Right lobe of liver (tissue), 6 donors: ENCODE measurements at regions not wholly inside any gene's neighbourhood (a gene's known extent, or its start where the extent isn't known, plus 50 kb on each side); places are given as distances from the start of the nearest gene placed in this dataset.
"Not testable (repeated sequence)": the region's sequence is repeated elsewhere in the genome, so short reads cannot be mapped to it uniquely, and the experiment has no call there.

ENCODE experiments used
- ATAC-seq, 4 donors: fragments of 200-7000 bp; cut with Tn5 transposase; one replicate each; pipeline ENCODE4 v1.9.1; 2020; ENCODE audit warnings: mild to moderate bottlenecking in 4 of 4, moderate library complexity in 4 of 4
- DNase-seq, 3 donors: peaks; one replicate each; pipeline ENCODE4 v3.0.0-alpha.2; 2020
- H3K27ac ChIP-seq, 3 donors: fragments of 200-600 bp; one replicate each; pipeline ENCODE4 v1.8.0; 2022
- H3K27me3 ChIP-seq, 2 donors: fragments of 200-600 bp; one replicate each; pipeline ENCODE4 v1.8.0; 2022
- H3K36me3 ChIP-seq, 4 donors: fragments of 200-600 bp; sonication (generic) in 1 of 4; one replicate each; pipeline versions ENCODE4 v1.5.1 to v1.8.0; 2017 to 2022; ENCODE audit warnings: control low read depth in 1 of 4
- H3K4me1 ChIP-seq, 4 donors: fragments of 200-600 bp; sonication (generic) in 1 of 4; one replicate each; pipeline versions ENCODE4 v1.5.1 to v1.8.0; 2017 to 2022; ENCODE audit warnings: control low read depth in 1 of 4
- H3K4me3 ChIP-seq, 3 donors: fragments of 200-600 bp; one replicate each; pipeline ENCODE4 v1.8.0; 2022
- H3K9me3 ChIP-seq, 4 donors: fragments of 200-600 bp; sonication (generic) in 1 of 4; one replicate each; pipeline versions ENCODE4 v1.5.1 to v1.8.0; 2017 to 2022; ENCODE audit warnings: control low read depth in 1 of 4
- POLR2A ChIP-seq: fragments of 450-650 bp; IDR thresholded peaks from one replicate; pipeline ENCODE4 v1.6.1; 2017; ENCODE audit warnings: antibody characterized with exemption, mild to moderate bottlenecking
- WGBS: methylation state at CpG from one replicate; pipeline ENCODE4 v1.1.6; 2018; ENCODE audit warnings: low coverage, low lambda C conversion rate; ENCODE audit not compliant: insufficient coverage; ENCODE audit errors: missing lambda C conversion rate; 5-methylcytosine and 5-hydroxymethylcytosine counted together
- intact Hi-C, 2 donors: fragments of 100-400 bp; cut with DNase I; formaldehyde crosslinking; loops; one replicate each; pipeline versions ENCODE4 v1.11.2 to v1.14.1; 2022
- TF ChIP-seq, protein P1 (sequence below), 4 donors: fragments of 200-600 bp in 3 of 4; fragments of 450-650 bp in 1 of 4; IDR thresholded peaks; one replicate each; pipeline versions ENCODE4 v1.5.1 to v1.8.0; 2016 to 2022; ENCODE audit warnings: antibody characterized with exemption in 4 of 4, mild to moderate bottlenecking in 2 of 4
- donor health status: DM: no; HTN: yes; CAD: no.
- donor health status: DM: no; HTN: no; CAD: no.
- donor health status: DM: no; HTN: no; CAD: no.
- donor health status: DM: no; HTN: yes; CAD: no.
- donor health status: DM: no; HTN: yes; CAD: no.

DNA sequence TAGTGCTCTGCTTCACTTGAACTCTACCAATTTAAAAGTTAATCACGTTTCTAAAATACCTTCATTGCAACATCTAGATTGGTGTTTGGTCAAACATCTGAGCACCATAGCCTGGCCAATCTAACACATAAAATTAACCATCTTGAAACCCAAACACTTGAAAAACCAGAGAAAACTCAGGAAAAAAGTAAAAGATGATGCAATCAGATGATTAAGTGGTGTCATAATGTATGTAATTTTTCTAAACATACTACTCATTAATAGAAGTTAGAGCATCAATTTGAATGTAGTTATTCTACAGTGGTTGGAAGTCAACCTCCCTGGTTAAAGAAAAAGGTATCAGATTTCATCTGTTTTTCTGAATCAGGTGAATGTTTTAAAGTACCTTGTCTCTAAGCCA, 228.6 kb upstream of the ID4 start:
- Histone ChIP-seq H3K27ac (no peak overlapping the region), H3K27me3 (no peaks in the 10 kb centered on the region), H3K9me3 (no peaks in the 10 kb centered on the region), H3K36me3 (no peaks in the 10 kb centered on the region), H3K4me1 (no peaks in the 10 kb centered on the region), H3K4me3 (no peak overlapping the region)
- WGBS, result 20% methylated on average over 1 of the region's 1 CpG
- intact Hi-C loops, result no loop called here
- TF ChIP-seq, protein P1, sequence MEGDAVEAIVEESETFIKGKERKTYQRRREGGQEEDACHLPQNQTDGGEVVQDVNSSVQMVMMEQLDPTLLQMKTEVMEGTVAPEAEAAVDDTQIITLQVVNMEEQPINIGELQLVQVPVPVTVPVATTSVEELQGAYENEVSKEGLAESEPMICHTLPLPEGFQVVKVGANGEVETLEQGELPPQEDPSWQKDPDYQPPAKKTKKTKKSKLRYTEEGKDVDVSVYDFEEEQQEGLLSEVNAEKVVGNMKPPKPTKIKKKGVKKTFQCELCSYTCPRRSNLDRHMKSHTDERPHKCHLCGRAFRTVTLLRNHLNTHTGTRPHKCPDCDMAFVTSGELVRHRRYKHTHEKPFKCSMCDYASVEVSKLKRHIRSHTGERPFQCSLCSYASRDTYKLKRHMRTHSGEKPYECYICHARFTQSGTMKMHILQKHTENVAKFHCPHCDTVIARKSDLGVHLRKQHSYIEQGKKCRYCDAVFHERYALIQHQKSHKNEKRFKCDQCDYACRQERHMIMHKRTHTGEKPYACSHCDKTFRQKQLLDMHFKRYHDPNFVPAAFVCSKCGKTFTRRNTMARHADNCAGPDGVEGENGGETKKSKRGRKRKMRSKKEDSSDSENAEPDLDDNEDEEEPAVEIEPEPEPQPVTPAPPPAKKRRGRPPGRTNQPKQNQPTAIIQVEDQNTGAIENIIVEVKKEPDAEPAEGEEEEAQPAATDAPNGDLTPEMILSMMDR (IDR thresholded peaks at IDR 0.05), result no peak
- TF ChIP-seq POLR2A, result no peak
- no peak for ATAC-seq
- no peak for DNase-seq

DNA sequence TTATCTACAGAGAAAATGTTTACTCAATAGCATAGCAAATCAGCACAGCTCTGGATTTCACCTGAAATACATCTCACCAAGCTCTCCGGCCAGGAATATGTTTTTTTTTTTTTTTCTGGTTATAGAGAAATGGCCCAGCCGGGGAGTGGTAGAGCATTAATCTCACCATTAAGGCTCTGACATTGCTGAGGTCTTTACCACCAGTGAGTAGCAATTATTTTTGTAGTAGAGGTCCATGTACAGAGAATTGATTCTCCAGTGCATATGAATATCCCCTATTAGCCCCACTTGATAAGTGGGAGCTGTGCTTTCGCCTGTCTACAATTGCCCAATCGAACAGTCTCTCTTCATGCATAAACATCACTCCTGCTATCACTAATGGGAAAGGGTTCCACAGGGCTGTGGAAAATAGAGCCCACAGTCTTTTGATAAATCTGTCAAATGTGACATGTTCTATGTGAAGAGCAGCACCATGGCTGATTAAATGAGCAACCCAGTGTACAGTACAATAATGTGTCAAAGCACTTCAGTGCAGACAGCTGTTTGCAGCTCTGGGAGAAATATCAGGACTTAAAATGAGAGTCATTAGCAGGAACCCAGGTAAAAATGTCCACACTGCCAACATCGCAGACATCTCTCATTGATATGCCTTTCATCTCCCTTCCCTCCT, 227.1 kb upstream of the ID4 start:
- no peak for TF ChIP-seq POLR2A
- TF ChIP-seq, protein P1 (IDR thresholded peaks at IDR 0.05), result no peak
- intact Hi-C loops, result no loop called here
- DNase-seq (no peak), ATAC-seq (no peak)
- no peaks in the 10 kb centered on the region for H3K4me1 ChIP-seq
- no peaks in the 10 kb centered on the region for H3K9me3 ChIP-seq
- no peak overlapping the region for H3K4me3 ChIP-seq
- WGBS, result 50% methylated on average over 5 of the region's 5 CpGs
- H3K36me3 ChIP-seq, result no peaks in the 10 kb centered on the region
- H3K27me3 ChIP-seq, result no peaks in the 10 kb centered on the region
- H3K27ac ChIP-seq, result no peak overlapping the region

DNA sequence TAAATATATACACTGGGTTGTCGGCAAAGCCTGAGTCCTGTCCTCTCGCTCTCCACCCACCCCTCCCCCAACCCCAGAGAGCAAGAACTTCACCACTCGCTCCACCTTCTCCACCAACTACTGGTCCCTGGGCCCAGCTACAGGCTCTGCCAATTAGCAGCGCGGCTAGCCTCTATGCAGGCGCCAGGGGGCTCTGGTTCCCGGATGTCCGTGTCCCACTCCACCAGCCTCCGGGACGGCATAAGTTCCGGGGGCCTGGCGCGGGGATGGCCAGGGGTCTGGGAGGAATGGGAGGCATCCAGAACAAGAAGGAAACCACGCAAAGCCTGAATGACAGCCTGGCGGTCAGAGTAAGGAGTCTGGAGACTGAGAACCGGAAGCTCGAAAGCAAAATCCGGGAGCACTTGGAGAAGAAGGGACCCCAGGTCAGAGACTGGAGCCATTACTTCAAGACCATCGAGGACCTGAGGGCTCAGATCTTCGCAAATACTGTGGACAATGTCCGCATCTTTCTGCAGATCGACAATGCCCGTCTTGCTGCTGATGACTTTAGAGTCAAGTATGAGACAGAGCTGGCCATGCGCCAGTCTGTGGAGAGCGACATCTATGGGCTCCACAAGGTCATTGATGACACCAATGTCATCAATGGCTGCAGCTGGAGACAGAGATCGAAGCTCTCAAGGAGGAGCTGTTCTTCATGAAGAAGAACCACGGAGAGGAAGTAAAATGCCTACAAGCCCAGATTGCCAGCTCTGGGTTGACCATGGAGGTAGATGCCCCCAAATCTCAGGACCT, 224.3 kb upstream of the ID4 start:
- intact Hi-C loops, H3K4me3 ChIP-seq, H3K27ac ChIP-seq, DNase-seq, H3K27me3 ChIP-seq, H3K9me3 ChIP-seq, H3K4me1 ChIP-seq, H3K36me3 ChIP-seq, ATAC-seq: not testable (repeated sequence)
- WGBS, result 80% methylated on average over 25 of the region's 27 CpGs

DNA sequence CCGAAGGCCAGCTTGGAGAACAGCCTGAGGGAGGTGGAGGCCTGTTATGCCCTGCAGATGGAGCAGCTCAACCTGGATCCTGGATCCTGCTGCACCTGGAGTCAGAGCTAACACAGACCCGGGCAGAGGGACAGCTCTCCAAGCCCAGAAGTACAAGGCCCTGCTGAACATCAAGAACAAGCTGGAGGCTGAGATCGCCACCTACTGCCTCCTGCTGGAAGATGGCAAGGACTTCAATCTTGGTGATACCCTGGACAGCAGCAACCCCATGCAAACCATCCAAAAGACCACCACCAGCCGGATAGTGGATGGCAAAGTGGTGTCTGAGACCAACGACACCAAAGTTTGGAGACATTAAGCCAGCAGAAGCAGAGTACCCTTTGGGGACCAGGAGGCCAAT, 223.5 kb upstream of the ID4 start:
- H3K27me3 ChIP-seq, result no peaks in the 10 kb centered on the region
- H3K4me3 ChIP-seq, result no peak overlapping the region
- DNase-seq (no peak), ATAC-seq (no peak)
- H3K9me3 ChIP-seq, result peaks cover 0 to 7% (median 0%) of the 10 kb centered on the region in 4 donors
- TF ChIP-seq, protein P1 (IDR thresholded peaks at IDR 0.05), result no peak
- no peak for TF ChIP-seq POLR2A
- no peaks in the 10 kb centered on the region for H3K36me3 ChIP-seq
- H3K4me1 ChIP-seq, result no peaks in the 10 kb centered on the region
- intact Hi-C loops, result no loop called here
- WGBS, result 37% methylated on average over 2 of the region's 5 CpGs
- H3K27ac ChIP-seq, result no peak overlapping the region

DNA sequence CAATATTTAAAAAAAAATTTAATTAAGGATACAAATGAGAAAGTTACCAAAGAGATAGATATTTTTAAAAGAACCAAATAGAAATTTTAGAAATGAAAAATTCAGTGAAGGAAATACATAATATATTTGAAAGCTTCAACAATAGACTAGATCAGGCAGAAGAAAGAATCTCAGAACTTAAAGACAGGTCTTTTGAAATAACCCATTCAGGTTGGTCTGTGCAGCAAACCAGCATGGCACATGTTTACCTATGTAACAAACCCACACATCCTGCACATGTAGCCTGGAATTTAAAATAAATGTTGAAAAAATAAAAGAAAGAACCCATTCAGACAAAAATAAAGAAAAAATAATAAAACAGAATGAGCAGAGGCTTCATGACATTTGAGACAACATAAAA, 221.1 kb upstream of the ID4 start:
- peaks cover 0 to 7% (median 0%) of the 10 kb centered on the region in 4 donors for H3K9me3 ChIP-seq
- no peak for ATAC-seq
- no peaks in the 10 kb centered on the region for H3K36me3 ChIP-seq
- no peaks in the 10 kb centered on the region for H3K4me1 ChIP-seq
- no peaks in the 10 kb centered on the region for H3K27me3 ChIP-seq
- no peak overlapping the region for H3K27ac ChIP-seq
- H3K4me3 ChIP-seq, result no peak overlapping the region
- intact Hi-C loops, result no loop called here
- TF ChIP-seq, protein P1 (IDR thresholded peaks at IDR 0.05), result no peak
- TF ChIP-seq POLR2A, result no peak
- no peak for DNase-seq
